ENCODE measurements at regions not wholly inside any gene's neighbourhood (a gene's known extent, or its start where the extent isn't known, plus 50 kb on each side); places are given as distances from the start of the nearest gene placed in this dataset.

GRCh38 chr6:167412506-167412905 lies 87.6 kb downstream of the TTLL2 start:
- TF ChIP-seq CTCF (conservative IDR thresholded peaks at IDR 0.05; ENCODE audit: low read depth, low read length) (no peak), EZH2 (IDR thresholded peaks at IDR 0.05; ENCODE audit: low read length, unreplicated experiment) (no peak)
